WTC11 (cell line): ENCODE measurements at regions not wholly inside any gene's neighbourhood (a gene's known extent, or its start where the extent isn't known, plus 50 kb on each side); places are given as distances from the start of the nearest gene placed in this dataset.

ENCODE experiments used
- ATAC-seq: fragments of 200-7000 bp; cut with Tn5 transposase; 2 replicates; pipeline ENCODE4 v1.10.0; 2021; ENCODE audit warnings: mild to moderate bottlenecking, moderate library complexity
- CTCF ChIA-PET: fragments of 300-600 bp; sonication (Branson Sonifier 250); formaldehyde crosslinking; loops from one replicate; lab custom pipeline; 2021; ENCODE audit warnings: antibody characterized with exemption; lab: Charles Lee
- POLR2A ChIA-PET: fragments of 350-600 bp; sonication (Branson Sonifier 250); formaldehyde crosslinking; loops from one replicate; lab custom pipeline; 2021; ENCODE audit warnings: antibody characterized with exemption; lab: Charles Lee
- DNase-seq: peaks from one replicate; pipeline ENCODE4 v3.0.0; 2021; ENCODE audit warnings: low spot score
- H3K27ac Mint-ChIP-seq: 2 replicates; pipeline ENCODE4 v1.8.0; 2021; ENCODE audit warnings: mixed read lengths
- H3K27me3 Mint-ChIP-seq: 2 replicates; pipeline ENCODE4 v1.8.0; 2021; ENCODE audit warnings: low read depth, mild to moderate bottlenecking, moderate library complexity, mixed read lengths
- H3K36me3 Mint-ChIP-seq: 2 replicates; pipeline ENCODE4 v1.8.0; 2021; ENCODE audit warnings: mixed read lengths
- H3K4me1 Mint-ChIP-seq: 2 replicates; pipeline ENCODE4 v1.8.0; 2022; ENCODE audit warnings: mixed read lengths
- H3K4me3 Mint-ChIP-seq: 2 replicates; pipeline ENCODE4 v1.8.0; 2021; ENCODE audit warnings: mild to moderate bottlenecking, moderate library complexity, mixed read lengths
- H3K9me3 Mint-ChIP-seq: 2 replicates; pipeline ENCODE4 v1.8.0; 2021; ENCODE audit warnings: mixed read lengths
- AFF4 ChIP-seq: sonication (generic); formaldehyde crosslinking; IDR thresholded peaks from 2 replicates; pipeline ENCODE4 v1.8.1; 2023; ENCODE audit warnings: mild to moderate bottlenecking, missing genetic modification reagents, borderline replicate concordance
- ATF2 ChIP-seq: sonication (generic); formaldehyde crosslinking; IDR thresholded peaks from 2 replicates; pipeline ENCODE4 v1.8.1; 2022; ENCODE audit warnings: low read depth, missing genetic modification reagents, borderline replicate concordance
- FOXK1 ChIP-seq: sonication (generic); formaldehyde crosslinking; IDR thresholded peaks from 2 replicates; pipeline ENCODE4 v1.8.0; 2022; ENCODE audit warnings: mild to moderate bottlenecking, moderate library complexity, missing genetic modification reagents
- HMGA2 ChIP-seq: fragments of 250-450 bp; sonication (Bioruptor Pico); IDR thresholded peaks from 2 replicates; pipeline ENCODE4 v1.4.0; 2021; ENCODE audit warnings: mild to moderate bottlenecking, moderate library complexity
- IRF2 ChIP-seq: sonication (generic); formaldehyde crosslinking; IDR thresholded peaks from 2 replicates; pipeline ENCODE4 v1.8.0; 2022; ENCODE audit warnings: low read depth, missing genetic modification reagents, borderline replicate concordance
- JAZF1 ChIP-seq: fragments of 250-450 bp; sonication (Bioruptor Pico); IDR thresholded peaks from 2 replicates; pipeline ENCODE4 v1.9.0; 2021; ENCODE audit warnings: moderate library complexity, mild to moderate bottlenecking, inconsistent platforms
- JUN ChIP-seq: sonication (generic); formaldehyde crosslinking; IDR thresholded peaks from 2 replicates; pipeline ENCODE4 v1.8.0; 2023; ENCODE audit warnings: mild to moderate bottlenecking, missing genetic modification reagents
- KAT7 ChIP-seq: sonication (generic); formaldehyde crosslinking; IDR thresholded peaks from 2 replicates; pipeline ENCODE4 v1.8.1; 2023; ENCODE audit warnings: missing genetic modification reagents, mild to moderate bottlenecking, borderline replicate concordance
- MYBL2 ChIP-seq: sonication (generic); formaldehyde crosslinking; IDR thresholded peaks from 2 replicates; pipeline ENCODE4 v1.8.1; 2023; ENCODE audit warnings: mild to moderate bottlenecking, moderate library complexity, missing genetic modification reagents
- NR1H2 ChIP-seq: sonication (generic); formaldehyde crosslinking; IDR thresholded peaks from 2 replicates; pipeline ENCODE4 v1.9.0; 2021; ENCODE audit warnings: mild to moderate bottlenecking, moderate library complexity, missing genetic modification reagents
- RORB ChIP-seq: fragments of 250-450 bp; sonication (Bioruptor Pico); IDR thresholded peaks from 2 replicates; pipeline ENCODE4 v1.9.0; 2021; ENCODE audit warnings: mild to moderate bottlenecking
- ZMAT4 ChIP-seq: fragments of 250-450 bp; sonication (Bioruptor Pico); IDR thresholded peaks from 2 replicates; pipeline ENCODE4 v1.9.0; 2021; ENCODE audit warnings: mild to moderate bottlenecking
- ZNF263 ChIP-seq: sonication (generic); formaldehyde crosslinking; IDR thresholded peaks from 2 replicates; pipeline ENCODE4 v1.8.1; 2022; ENCODE audit warnings: low read depth, mild to moderate bottlenecking, moderate library complexity, missing genetic modification reagents
- ZNF512 ChIP-seq: sonication (generic); formaldehyde crosslinking; IDR thresholded peaks from 2 replicates; pipeline ENCODE4 v1.8.1; 2022; ENCODE audit warnings: missing genetic modification reagents, borderline replicate concordance
- ZSCAN18 ChIP-seq: fragments of 250-450 bp; sonication (Bioruptor Pico); IDR thresholded peaks from 2 replicates; pipeline ENCODE4 v2.1.2; 2022; ENCODE audit warnings: mild to moderate bottlenecking, moderate library complexity
- TF ChIP-seq, protein P1 (sequence below): sonication (generic); formaldehyde crosslinking; IDR thresholded peaks from 2 replicates; pipeline ENCODE4 v1.8.1; 2023; ENCODE audit warnings: mild to moderate bottlenecking, moderate library complexity, missing genetic modification reagents

DNA sequence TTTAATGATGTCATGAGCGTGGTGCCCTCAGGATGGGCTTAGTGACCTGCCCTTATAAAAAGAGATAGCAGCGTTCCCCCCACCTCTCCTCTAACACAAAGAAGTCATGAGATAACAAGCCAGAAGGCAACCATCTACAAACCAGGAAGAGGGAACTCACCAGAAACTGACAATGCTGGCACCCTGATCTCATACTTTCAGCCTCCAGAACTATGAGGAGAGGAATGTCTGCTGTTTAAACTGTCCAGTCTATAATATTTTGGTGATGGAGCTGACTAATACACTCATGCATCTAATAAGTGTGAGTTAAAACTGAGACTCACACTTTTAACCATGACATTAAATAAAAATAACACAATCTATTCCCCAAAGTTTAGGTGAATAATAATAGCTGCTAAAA is 156.1 kb upstream of the SPEF2 start (continued):
- TF ChIP-seq ZNF512 (CRISPR knock-in tag) (no peak), HMGA2 (CRISPR knock-in tag) (no peak), MYBL2 (CRISPR knock-in tag) (no peak)
- TF ChIP-seq, protein P1, sequence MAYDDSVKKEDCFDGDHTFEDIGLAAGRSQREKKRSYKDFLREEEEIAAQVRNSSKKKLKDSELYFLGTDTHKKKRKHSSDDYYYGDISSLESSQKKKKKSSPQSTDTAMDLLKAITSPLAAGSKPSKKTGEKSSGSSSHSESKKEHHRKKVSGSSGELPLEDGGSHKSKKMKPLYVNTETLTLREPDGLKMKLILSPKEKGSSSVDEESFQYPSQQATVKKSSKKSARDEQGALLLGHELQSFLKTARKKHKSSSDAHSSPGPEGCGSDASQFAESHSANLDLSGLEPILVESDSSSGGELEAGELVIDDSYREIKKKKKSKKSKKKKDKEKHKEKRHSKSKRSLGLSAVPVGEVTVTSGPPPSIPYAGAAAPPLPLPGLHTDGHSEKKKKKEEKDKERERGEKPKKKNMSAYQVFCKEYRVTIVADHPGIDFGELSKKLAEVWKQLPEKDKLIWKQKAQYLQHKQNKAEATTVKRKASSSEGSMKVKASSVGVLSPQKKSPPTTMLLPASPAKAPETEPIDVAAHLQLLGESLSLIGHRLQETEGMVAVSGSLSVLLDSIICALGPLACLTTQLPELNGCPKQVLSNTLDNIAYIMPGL (CRISPR knock-in tag): no peak

DNA sequence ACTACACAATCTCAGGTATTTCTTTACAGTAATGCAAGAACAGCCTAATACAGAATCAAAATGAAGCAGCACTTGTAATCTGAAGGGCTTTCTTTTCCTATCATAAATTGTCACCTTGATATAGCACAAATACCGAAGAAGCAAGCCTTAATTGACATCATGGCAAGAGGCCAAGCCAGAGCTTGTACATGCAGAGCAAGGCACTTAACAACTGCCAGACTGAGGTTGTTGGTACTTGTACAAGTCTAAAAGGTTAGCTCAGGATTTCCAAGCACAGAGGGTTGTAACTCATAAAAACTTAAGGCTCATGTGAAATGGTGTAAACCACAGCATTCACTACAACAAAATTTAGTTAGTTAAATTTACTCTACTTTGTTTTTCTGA is 158.8 kb upstream of the SPEF2 start:
- Mint-ChIP-seq H3K36me3 (peaks cover 8% of the 10 kb centered on the region; the same call in 1 of the 2 replicates), H3K27ac (no peak overlapping the region), H3K9me3 (peaks cover 31% of the 10 kb centered on the region), H3K4me1 (no peaks in the 10 kb centered on the region), H3K27me3 (no peaks in the 10 kb centered on the region; the same call in 1 of the 2 replicates), H3K4me3 (no peak overlapping the region)
- ChIA-PET CTCF (no interaction called here), POLR2A (no interaction called here)
- ATAC-seq (no peak), DNase-seq (no peak)
- TF ChIP-seq JUN (CRISPR knock-in tag) (no peak), FOXK1 (CRISPR knock-in tag) (no peak), KAT7 (CRISPR knock-in tag) (no peak), ZSCAN18 (no peak), ATF2 (CRISPR knock-in tag) (no peak), ZMAT4 (CRISPR knock-in tag) (no peak), RORB (CRISPR knock-in tag) (no peak), JAZF1 (CRISPR knock-in tag) (no peak)
- TF ChIP-seq, protein P1 (CRISPR knock-in tag): no peak

GRCh38 chr5:35457912-35458823 is 159.5 kb upstream of the SPEF2 start:
- H3K27me3 Mint-ChIP-seq: no peaks in the 10 kb centered on the region; the same call in 1 of the 2 replicates
- CTCF ChIA-PET: no interaction called here

More at GRCh38 chr5:35457912-35458823, 159.5 kb upstream of the SPEF2 start:
- no peaks in the 10 kb centered on the region for H3K4me1 Mint-ChIP-seq
- peaks cover 8% of the 10 kb centered on the region; the same call in 1 of the 2 replicates for H3K36me3 Mint-ChIP-seq
- POLR2A ChIA-PET: no interaction called here
- TF ChIP-seq IRF2 (CRISPR knock-in tag): no peak
- TF ChIP-seq AFF4 (CRISPR knock-in tag): no peak
- no peak for TF ChIP-seq ZNF263 (CRISPR knock-in tag)
- no peak for TF ChIP-seq NR1H2 (CRISPR knock-in tag)
- no peak for TF ChIP-seq FOXK1 (CRISPR knock-in tag)
- TF ChIP-seq, all 79 proteins: peak for 0
- H3K9me3 Mint-ChIP-seq: peaks cover 28% of the 10 kb centered on the region
- no peak overlapping the region for H3K27ac Mint-ChIP-seq
- no peak for DNase-seq
- no peak for ATAC-seq
- H3K4me3 Mint-ChIP-seq: no peak overlapping the region
